Hindlimb muscle (tissue), 1 donor: ENCODE measurements at regions not wholly inside any gene's neighbourhood (a gene's known extent, or its start where the extent isn't known, plus 50 kb on each side); places are given as distances from the start of the nearest gene placed in this dataset.
"Not testable (repeated sequence)": the region's sequence is repeated elsewhere in the genome, so short reads cannot be mapped to it uniquely, and the experiment has no call there.

Source experiments
- DNase-seq: peaks from one replicate; pipeline ENCODE4 v3.0.0-alpha.2; 2013

DNA sequence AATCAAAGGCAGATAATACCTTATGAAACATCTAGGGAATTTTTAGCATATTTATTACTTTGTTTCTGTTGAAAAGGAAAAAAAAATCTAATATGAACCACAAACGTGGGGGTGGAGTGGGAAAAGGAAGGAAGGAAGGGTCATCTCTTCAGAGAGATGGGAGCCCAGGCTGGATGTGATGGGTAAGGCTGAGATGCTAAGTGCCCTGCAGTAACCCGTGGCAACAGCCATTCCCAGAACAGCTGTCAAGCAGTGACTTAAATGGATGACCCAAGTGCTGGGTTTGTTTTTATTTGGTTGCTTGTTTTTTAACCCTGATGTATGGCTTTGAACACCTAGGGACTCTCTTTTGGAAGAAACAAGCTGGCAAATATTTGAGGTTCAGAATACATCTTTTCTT lies 50.7 kb upstream of the KLF7 start:
- no peak for DNase-seq

GRCh38 chr2:207217442-207217841 lies 51.7 kb upstream of the KLF7 start:
- no peak for DNase-seq

DNA sequence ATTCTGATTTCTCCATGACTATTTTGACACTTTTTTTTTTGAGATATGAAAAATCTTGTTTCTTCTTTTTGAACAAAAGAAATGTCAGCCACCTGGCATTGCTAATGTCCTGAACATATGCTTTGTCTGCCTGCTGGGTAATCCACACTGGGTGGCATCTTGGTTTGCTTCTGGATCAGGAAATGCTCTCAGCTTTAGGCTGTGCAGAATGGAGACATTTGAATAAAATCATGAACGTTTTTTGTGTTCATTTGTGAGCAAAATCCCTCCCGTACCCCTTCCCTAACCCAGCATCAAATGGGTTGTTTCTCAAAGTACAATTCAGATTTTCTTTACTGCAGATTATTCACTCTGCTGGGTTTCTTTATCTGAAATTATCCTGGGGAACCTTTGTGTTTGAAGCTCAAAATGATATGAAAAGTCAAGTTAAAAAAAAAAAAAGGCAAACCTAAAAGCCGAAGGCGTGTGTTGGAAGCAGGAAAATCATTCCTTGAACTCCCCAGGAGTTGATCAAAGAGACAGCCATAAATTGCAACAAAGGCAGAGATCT lies 53.4 kb upstream of the KLF7 start:
- no peak for DNase-seq

DNA sequence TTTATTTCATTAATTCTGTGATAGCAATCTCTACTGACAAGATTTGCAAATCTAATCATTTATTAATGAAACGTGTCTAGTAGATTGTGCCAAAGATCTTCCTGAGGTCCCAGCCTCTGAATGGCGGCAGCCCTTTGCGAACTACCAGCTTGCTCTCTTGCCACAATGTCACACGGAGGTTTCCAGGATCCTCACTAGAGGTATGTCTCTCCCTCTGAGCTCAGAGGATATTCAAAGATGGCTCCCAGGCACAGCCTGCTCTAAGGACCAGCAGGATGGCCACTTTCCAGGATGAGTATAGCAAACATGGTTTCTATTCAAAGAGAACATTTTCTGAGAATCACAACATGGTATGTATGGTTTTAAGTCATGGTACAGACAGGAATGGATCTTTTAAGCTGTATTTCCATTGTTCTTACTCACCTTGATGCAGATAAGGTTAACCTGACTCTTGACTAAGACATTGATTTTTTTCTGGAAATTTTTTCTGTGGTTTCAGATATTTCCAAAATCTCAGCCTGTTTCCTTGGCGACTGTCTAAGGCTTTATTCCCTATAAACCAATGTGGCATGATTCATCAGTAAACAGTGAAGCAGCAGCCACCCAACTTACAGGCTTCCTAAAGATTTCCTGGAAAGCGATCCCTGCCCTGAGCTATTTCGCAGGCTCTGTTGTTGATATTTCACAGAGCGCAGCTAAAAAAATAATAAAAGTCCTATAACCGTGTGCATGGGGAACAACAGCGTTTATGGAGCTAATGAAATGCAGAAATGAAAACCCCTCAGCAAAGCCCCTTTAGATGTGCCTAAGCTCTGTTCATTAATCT lies 54.1 kb upstream of the KLF7 start:
- no peak for DNase-seq

DNA sequence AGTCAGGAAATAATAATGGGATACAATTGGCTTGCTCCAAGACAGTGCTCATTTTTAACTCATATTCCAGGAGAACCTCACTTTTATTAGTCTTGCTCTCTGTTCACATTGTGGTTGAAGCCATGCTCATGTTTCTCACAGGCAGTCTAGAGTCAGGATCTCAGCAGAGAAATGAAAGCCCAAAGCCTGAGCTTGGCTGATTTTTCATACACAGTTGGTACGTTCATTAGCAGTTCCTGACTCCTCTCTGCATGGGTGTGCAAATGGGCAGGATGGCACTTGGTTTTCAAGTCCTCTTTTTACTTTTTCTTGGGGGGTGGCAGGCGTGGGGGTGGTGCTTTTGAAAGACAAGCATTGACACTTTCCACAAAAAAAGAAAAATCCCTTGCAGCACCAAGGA lies 56.0 kb upstream of the KLF7 start:
- no peak for DNase-seq

GRCh38 chr2:207223051-207223450 lies 57.3 kb upstream of the KLF7 start:
- no peak for DNase-seq

DNA sequence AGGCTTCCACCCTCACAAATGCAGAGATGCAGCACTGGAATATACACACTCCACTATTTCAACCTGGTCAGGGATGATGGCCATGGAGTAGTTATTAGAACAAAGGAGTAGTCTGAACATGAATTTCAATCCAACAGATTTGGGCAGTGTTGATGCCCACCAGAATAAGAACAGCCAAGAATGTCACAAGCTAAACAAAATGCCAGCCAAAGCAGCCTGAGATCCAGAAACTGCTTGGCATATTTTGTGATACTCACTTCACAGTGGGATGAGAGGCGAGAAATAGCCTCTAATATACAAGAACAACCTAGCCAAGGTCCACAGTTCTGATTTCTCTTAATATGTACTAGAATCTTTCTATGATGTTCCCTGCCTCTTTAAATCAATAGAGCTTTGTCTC lies 58.6 kb upstream of the KLF7 start:
- DNase-seq: no peak

GRCh38 chr2:207224791-207225482 lies 59.2 kb upstream of the KLF7 start:
- DNase-seq: no peak

DNA sequence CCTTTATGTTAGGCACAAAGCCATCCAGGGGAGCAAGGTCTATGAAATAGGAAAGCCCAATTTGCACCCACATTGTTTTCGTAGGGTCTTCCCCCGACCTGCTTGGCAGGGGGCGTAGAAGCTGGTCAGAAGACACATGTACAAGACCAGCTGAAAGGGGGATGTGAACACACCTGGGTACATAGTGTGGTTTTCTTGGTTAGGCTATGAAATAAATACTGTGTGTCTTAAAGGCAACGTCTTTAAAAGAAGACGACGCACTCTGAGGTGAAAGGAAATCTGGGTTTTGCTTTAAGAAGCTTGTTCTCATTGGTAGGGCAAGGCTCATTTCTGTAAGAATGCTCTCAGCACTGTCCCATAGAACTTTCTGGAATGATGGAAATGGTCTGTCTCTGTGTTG lies 60.0 kb upstream of the KLF7 start:
- DNase-seq: no peak

- DNase-seq: no peak
Measured at GRCh38 chr2:207226243-207226642, 60.5 kb upstream of the KLF7 start.

GRCh38 chr2:207226671-207227061 lies 60.9 kb upstream of the KLF7 start:
- no peak for DNase-seq

DNA sequence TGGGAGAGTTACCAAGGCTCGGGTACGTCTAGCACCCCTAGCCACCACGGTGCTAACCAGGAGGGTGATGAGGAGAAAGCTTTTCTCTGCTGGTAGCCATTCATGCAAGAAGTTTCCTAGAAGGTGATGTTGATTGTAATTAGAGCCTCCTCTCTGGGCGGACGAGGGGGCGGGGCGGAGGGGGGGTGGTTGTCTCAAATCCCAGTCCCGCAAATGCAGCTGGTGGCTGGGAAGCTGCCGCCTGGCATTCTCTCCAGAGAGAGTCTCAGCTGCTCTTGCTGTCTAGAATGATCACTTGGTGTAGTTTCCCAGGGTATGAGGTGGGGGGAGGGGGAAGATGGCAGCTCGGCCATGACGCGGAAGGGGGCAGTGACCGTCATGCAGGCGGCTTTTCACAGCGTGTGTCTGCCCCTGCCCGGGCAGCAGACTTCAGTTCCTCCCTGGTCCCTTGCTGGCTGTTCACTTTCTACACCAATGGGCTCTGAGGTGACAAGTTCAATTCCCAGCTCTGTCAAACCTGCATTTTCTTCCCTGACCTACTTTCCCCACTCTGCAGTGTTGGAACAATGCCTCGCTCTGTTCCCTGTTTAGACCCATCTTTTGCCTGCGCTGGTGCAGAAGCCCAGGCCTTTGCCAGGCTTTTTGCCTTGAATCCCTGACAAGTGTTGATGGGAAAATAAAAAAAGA lies 61.5 kb upstream of the KLF7 start:
- peak; percentile 38 for DNase-seq

DNA sequence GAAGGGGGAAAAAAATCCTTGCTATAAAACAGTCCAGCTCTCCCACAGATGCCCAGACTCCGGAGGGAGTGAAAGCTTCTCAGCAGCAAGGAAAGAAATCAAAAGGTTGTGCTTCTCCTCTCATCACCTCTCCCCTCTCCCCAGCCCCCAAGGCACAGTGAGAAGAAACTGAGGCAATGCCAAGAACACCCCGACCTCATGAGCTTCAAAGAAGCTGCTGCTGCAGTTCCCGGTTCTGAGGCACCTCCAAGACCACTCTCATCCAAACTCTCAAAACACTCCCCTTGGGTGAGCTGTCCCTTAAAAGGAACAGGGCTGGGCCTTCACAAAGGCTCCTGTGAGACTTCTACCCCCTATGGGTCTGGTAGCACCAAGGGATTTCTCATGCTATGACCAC lies 62.0 kb upstream of the KLF7 start:
- no peak for DNase-seq

- no peak for DNase-seq
Measured at GRCh38 chr2:207228402-207228801, 62.7 kb upstream of the KLF7 start.

- DNase-seq: no peak
Measured at GRCh38 chr2:207229161-207229560, 63.4 kb upstream of the KLF7 start.

- DNase-seq: no peak
Measured at GRCh38 chr2:207230261-207231105, 64.7 kb upstream of the KLF7 start.

DNA sequence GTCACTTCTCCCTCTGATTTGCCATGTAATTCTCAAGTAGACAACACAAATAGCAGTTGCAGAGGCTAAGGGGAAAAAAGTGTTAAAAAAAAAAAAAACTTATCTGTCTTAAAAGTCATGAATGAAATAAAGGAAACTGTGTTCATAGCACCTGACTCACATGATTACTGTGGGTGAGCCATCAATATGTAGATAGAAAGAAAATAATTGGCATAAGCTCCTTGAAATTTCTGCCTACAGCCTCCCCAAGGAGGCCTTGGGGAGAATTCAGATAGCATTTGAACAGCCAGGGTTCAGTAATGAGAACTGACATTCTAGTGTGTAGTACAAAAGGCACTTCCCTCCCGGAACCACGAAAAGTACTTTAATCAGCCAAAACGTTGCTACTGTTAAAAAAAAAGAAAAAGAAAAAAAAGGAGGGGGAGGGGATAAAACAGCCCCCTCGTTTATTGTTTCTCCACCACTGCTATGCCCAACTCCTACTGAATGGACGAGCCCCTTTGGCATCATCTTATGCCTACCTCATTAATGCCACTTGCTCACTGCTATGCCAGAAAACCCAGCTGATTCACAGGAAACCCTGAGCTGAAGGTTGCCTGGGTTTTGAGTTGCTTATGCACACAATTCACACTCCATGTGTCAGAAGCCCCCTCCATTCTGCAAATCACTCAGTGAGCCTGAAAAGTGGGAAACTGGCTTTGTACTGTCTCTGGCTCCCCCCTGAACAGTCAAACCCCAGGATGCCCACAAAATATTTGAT lies 65.5 kb upstream of the KLF7 start:
- no peak for DNase-seq

- no peak for DNase-seq
Measured at GRCh38 chr2:207231967-207232366, 66.2 kb upstream of the KLF7 start.

DNA sequence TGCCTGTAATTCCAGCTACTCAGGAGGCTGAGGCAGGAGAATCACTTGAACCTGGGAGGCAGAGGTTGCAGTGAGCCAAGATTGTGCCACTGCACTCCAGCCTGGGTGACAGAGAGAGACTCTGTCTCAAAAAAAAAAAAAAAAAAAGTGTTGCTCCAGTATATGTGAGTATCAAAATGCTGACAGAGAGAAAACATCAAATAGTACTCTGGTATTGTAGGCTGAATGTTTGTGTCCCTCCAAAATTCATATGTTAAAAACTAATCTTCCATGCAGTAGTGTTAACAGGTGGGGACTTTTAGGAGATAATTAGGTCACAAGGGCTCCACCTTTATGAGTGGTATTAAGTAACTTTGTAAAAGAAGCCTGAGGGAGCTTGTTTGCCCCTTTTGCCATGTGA lies 67.4 kb upstream of the KLF7 start:
- DNase-seq: not testable (repeated sequence)

- no peak for DNase-seq
Measured at GRCh38 chr2:207233731-207234130, 68.0 kb upstream of the KLF7 start.

DNA sequence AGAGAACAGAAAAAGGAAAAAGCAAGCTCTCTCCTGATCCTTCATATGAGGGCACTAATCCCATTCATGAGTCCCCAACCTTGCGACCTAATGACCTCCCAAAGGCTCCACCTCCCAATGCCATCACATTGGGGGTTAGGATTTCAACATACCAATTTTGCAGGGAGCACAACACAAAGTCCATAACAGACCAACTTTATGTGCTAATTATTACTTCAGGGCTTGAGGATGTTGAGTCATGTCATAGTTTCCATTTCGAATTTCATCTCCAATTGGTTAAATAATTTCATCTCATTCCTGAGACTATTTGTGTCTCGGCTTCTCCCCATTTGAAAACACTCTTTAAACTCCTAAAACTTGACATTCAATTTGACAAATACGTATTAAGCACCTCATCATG lies 69.9 kb upstream of the KLF7 start:
- no peak for DNase-seq
